Kidney epithelial cell (primary cell): ENCODE measurements at regions not wholly inside any gene's neighbourhood (a gene's known extent, or its start where the extent isn't known, plus 50 kb on each side); places are given as distances from the start of the nearest gene placed in this dataset.

ENCODE experiments used
- DNase-seq: peaks from one replicate; pipeline ENCODE4 v3.0.0-alpha.2; 2010; ENCODE audit warnings: low read depth
- H3K27me3 ChIP-seq: 2 replicates; pipeline ENCODE4 v1.6.0; 2011; ENCODE audit warnings: low read length; ENCODE audit not compliant: control insufficient read depth, insufficient read depth
- H3K36me3 ChIP-seq: 2 replicates; pipeline ENCODE4 v1.5.1; 2011; ENCODE audit warnings: low read length; ENCODE audit not compliant: control insufficient read depth, insufficient read depth
- H3K4me3 ChIP-seq: 2 replicates; pipeline ENCODE4 v1.5.1; 2011; ENCODE audit warnings: low read depth, mild to moderate bottlenecking, control low read depth, low read length
- TF ChIP-seq, protein P1 (sequence below): IDR thresholded peaks from 2 replicates; pipeline ENCODE4 v1.5.1; 2011; ENCODE audit warnings: mild to moderate bottlenecking, moderate library complexity, low read length, control low read depth, inconsistent platforms; ENCODE audit not compliant: insufficient read depth, poor library complexity, severe bottlenecking

DNA sequence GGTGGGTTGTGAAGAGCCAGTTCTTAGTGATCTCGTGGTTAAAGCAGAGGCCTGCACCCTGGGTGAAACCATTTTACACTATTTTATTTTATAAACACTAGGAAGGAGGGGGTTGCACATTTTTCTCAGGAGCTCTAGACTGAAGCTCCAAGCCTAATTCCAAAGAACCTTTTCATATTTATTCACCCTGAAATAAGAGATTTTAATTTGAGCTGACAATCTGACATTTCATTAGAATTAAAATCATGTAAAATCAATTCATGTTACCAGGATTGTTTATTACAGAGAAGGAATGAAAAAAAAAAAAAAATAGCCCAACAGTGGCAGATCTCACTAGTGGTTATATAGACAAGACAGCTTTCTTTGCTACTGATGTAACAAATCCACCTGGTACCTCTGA lies 222.5 kb upstream of the SOX4 start:
- Histone ChIP-seq H3K36me3 (no peaks in the 10 kb centered on the region), H3K27me3 (no peaks in the 10 kb centered on the region), H3K4me3 (no peak overlapping the region)
- TF ChIP-seq, protein P1, sequence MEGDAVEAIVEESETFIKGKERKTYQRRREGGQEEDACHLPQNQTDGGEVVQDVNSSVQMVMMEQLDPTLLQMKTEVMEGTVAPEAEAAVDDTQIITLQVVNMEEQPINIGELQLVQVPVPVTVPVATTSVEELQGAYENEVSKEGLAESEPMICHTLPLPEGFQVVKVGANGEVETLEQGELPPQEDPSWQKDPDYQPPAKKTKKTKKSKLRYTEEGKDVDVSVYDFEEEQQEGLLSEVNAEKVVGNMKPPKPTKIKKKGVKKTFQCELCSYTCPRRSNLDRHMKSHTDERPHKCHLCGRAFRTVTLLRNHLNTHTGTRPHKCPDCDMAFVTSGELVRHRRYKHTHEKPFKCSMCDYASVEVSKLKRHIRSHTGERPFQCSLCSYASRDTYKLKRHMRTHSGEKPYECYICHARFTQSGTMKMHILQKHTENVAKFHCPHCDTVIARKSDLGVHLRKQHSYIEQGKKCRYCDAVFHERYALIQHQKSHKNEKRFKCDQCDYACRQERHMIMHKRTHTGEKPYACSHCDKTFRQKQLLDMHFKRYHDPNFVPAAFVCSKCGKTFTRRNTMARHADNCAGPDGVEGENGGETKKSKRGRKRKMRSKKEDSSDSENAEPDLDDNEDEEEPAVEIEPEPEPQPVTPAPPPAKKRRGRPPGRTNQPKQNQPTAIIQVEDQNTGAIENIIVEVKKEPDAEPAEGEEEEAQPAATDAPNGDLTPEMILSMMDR = no peak
- DNase-seq = no peak

DNA sequence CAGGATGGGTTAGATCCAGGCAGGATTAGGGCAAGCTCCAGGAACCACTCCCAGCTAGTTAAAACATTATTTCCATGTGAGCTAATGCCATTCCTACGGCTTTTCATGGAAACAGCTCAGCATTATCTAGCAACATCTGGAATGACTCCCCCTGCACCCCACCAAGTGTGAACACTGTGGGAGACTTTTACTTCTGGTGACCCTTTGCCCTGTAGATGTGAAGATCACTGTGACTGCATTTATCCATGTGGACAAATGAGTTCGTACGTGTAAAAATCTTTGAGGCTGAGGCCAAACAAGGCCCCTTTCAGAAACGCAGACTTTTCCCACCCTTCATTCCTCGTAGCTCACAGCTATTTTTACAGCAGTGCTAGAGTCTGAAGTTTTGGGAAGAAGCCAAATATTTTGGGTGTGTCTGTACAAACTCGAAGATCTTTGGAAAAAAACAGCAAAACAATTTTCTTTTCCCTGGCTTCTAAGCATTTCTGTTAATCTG lies 221.8 kb upstream of the SOX4 start:
- TF ChIP-seq, protein P1 = no peak

DNA sequence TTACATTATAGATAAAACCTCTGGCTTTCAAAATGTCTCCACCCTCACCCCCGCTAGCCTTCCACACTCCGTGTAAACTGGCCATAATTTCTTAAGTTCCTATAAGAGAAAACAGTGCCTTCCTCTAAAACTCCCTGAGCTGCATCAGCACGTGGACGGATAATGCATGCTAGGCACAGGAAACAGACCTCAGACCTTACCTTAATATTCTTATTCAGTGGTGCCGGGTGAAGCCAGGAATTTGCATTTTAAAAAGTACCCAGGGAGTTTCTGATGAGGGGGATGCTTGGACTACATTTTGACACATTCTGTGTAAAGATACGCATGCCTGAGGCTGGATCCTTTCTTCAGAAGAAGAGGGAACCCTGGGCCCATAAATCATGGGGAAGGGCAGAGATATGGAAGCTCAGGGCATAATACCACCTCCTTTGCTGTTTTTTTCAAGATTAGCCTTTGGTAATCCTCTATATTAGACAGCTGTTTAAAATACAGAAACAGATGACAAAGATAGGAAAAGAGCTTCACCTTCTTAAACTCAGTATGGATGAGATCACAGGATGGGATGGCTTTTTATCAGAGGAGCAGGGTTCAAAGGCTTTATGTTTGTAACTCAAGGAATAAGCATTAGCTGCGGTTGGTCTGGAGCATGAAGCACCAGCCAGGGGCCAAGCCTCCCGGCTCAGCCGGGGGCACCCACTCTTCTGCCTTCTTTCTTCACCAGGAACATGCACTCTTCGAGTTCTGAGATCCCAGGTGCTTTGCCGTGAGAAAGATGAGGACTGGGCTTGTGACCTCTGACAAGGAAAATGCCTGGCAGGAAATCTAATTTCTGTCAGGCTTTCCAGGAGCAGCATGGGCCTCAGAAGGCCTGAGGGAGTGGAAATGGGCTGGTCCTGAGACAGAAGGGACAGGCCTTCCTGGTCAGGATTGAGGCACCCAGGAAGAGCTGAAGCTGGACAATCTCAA lies 218.1 kb upstream of the SOX4 start:
- no peak for DNase-seq
- no peaks in the 10 kb centered on the region for H3K36me3 ChIP-seq
- TF ChIP-seq, protein P1 = no peak
- no peaks in the 10 kb centered on the region for H3K27me3 ChIP-seq
- no peak overlapping the region for H3K4me3 ChIP-seq

More for the DNA sequence above, 221.8 kb upstream of the SOX4 start:
- H3K27me3 ChIP-seq = no peaks in the 10 kb centered on the region
- H3K4me3 ChIP-seq = no peak overlapping the region
- no peak for DNase-seq
- no peaks in the 10 kb centered on the region for H3K36me3 ChIP-seq

DNA sequence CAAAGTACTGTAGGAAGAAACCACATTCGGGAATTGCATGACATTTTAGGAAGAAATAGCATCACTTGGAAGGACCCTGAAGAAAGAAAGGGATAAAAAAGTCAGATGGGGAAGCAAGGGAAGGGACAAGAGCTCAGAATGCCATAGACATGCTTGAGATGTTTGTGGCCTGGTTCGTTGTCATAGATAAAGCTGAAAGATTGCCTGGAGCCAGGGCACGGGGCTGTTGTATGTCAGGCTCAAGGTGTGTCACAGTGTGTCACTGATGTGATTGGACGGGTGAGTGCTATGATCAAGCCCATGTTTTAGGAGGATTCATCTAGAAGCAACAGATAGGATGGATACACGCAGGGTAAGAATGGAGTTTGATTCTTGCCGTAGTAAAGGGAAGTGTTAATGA lies 216.2 kb upstream of the SOX4 start:
- Histone ChIP-seq H3K4me3 (no peak overlapping the region), H3K36me3 (no peaks in the 10 kb centered on the region), H3K27me3 (no peaks in the 10 kb centered on the region)
- DNase-seq = no peak
- TF ChIP-seq, protein P1 = no peak

DNA sequence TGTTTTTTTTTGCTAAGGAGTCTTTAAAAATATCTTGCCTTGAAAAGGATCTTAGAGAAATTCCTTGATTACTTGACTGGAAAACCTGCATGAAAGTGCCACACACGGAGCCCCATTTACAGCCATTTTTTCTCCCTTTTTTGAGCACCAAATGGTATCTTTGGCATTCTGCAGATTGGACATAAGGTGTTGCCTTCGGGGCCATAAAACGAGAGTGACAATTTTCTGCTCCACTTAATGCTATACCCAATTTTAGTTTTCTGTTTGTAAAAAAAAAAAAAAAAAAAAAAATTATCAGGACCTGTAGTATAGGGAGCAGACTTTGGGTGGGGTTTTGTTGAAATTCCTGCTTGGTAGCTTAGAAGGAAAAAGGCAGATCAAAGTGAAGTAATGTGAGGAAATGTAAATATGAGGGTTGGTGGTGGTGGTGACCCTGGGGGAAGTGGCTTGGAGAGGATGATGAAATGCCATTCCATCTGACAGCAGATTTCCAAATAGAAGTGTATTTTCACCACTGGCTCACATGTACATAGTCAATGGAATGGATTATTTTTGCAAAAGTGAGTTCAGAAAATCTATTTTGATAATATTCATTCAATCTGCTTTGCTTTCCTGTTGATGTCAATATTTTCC lies 212.1 kb upstream of the SOX4 start:
- TF ChIP-seq, protein P1 = no peak
- DNase-seq = no peak
- no peaks in the 10 kb centered on the region for H3K27me3 ChIP-seq

More for the DNA sequence above, 212.1 kb upstream of the SOX4 start:
- no peak overlapping the region for H3K4me3 ChIP-seq
- H3K36me3 ChIP-seq = no peaks in the 10 kb centered on the region
